ENCODE measurements at regions not wholly inside any gene's neighbourhood (a gene's known extent, or its start where the extent isn't known, plus 50 kb on each side); places are given as distances from the start of the nearest gene placed in this dataset.

DNA sequence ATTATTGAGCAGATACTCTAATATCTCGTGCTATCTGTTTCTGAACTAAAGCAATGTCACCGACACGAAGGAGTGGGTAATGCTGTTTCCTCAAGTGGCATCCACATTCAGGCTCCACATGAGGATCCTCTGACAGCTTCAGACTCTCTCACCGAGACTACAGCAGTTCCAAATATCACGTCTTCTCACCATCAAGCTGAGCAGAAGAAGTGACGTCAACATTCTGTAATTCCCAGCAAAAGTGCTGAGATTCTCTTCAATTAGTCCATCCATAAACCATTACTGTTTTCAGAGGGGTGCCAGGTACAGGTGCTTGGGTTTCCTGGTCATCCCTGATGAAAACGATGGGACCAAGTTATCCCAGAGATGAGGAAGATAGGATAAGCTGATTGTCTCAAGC, 110.0 kb upstream of the DACH1 start:
- no peaks in the 10 kb centered on the region for H3K9me3 ChIP-seq (ENCODE audit: control insufficient read depth, low read length)
- H2AFZ ChIP-seq: no peak overlapping the region
- peaks cover 9% of the 10 kb centered on the region for H3K79me2 ChIP-seq
- TF ChIP-seq, protein P1, sequence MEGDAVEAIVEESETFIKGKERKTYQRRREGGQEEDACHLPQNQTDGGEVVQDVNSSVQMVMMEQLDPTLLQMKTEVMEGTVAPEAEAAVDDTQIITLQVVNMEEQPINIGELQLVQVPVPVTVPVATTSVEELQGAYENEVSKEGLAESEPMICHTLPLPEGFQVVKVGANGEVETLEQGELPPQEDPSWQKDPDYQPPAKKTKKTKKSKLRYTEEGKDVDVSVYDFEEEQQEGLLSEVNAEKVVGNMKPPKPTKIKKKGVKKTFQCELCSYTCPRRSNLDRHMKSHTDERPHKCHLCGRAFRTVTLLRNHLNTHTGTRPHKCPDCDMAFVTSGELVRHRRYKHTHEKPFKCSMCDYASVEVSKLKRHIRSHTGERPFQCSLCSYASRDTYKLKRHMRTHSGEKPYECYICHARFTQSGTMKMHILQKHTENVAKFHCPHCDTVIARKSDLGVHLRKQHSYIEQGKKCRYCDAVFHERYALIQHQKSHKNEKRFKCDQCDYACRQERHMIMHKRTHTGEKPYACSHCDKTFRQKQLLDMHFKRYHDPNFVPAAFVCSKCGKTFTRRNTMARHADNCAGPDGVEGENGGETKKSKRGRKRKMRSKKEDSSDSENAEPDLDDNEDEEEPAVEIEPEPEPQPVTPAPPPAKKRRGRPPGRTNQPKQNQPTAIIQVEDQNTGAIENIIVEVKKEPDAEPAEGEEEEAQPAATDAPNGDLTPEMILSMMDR (IDR thresholded peaks at IDR 0.05): no peak
- no peak overlapping the region for H3K9ac ChIP-seq
- no peaks in the 10 kb centered on the region for H3K27me3 ChIP-seq (ENCODE audit: control insufficient read depth, insufficient read depth, low read length)
- no peak overlapping the region for H3K4me3 ChIP-seq (ENCODE audit: low read depth, low read length)
- H3K27ac ChIP-seq: no peak overlapping the region
- no peaks in the 10 kb centered on the region for H3K36me3 ChIP-seq (ENCODE audit: control insufficient read depth, insufficient read depth, low read length)
- no peak overlapping the region for H3K4me2 ChIP-seq (ENCODE audit: low read length)
- H3K4me1 ChIP-seq: peaks cover 2% of the 10 kb centered on the region

DNA sequence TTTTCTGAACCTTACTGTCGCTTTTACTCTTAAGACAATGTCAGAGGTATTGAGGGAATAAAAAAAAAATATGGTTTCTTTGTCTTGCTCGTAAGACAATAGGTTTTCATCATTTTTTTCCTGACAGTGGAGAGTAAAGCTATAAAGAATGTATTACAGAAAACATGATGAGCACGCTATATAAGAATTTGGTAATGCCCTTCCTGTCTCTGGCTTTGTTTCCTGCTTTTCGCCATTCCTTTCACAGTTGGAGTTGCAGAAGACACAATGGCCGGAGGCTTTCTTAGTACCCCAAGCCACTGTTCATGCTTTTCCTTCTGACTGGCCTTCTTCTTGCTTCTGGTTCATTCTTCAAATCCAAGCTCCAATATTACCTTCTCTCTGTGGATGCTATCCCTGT, 101.0 kb upstream of the DACH1 start:
- Histone ChIP-seq H3K4me1 (no peaks in the 10 kb centered on the region), H3K36me3 (ENCODE audit: control insufficient read depth, insufficient read depth, low read length) (no peaks in the 10 kb centered on the region), H2AFZ (no peak overlapping the region), H3K79me2 (no peaks in the 10 kb centered on the region), H3K27me3 (ENCODE audit: control insufficient read depth, insufficient read depth, low read length) (no peaks in the 10 kb centered on the region), H3K27ac (no peak overlapping the region), H3K9ac (no peak overlapping the region), H3K9me3 (ENCODE audit: control insufficient read depth, low read length) (no peaks in the 10 kb centered on the region), H3K4me3 (ENCODE audit: low read depth, low read length) (no peak overlapping the region), H3K4me2 (ENCODE audit: low read length) (no peak overlapping the region)
- TF ChIP-seq, protein P1 (IDR thresholded peaks at IDR 0.05): no peak

DNA sequence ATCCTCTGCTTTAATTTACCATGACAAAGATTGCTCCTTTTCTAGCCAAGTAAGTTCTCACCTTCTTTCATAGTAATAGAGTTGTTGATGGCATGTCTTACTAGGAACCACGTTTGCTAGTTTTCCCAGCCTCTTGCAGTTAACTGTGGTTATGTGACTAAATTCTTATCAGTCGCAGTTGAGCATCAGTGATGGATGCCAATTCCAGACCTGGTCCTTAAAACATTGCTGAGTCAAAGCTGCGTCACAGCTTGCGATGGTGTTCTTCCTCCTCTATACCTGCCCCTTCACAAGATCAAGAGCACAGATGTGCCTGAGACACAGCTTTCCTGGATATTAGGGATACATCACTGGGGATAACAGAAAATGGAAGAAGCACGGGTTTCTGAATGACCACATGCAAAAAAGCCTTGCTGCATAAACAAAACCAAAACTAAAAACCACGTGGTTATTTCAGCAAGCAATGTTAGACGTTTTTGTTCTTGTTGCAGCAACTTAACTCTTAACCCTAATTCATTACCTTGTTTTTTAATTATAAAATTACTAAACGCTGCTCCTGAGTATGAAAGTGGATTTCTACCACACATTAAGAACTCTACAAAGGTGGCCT, 97.6 kb upstream of the DACH1 start:
- Histone ChIP-seq H3K9me3 (ENCODE audit: control insufficient read depth, low read length) (no peaks in the 10 kb centered on the region), H3K27me3 (ENCODE audit: control insufficient read depth, insufficient read depth, low read length) (no peaks in the 10 kb centered on the region), H3K27ac (no peak overlapping the region), H3K79me2 (no peaks in the 10 kb centered on the region), H3K36me3 (ENCODE audit: control insufficient read depth, insufficient read depth, low read length) (no peaks in the 10 kb centered on the region), H3K9ac (no peak overlapping the region), H3K4me3 (ENCODE audit: low read depth, low read length) (no peak overlapping the region), H3K4me1 (no peaks in the 10 kb centered on the region), H3K4me2 (ENCODE audit: low read length) (no peak overlapping the region), H2AFZ (no peak overlapping the region)
- TF ChIP-seq, protein P1 (IDR thresholded peaks at IDR 0.05): no peak

DNA sequence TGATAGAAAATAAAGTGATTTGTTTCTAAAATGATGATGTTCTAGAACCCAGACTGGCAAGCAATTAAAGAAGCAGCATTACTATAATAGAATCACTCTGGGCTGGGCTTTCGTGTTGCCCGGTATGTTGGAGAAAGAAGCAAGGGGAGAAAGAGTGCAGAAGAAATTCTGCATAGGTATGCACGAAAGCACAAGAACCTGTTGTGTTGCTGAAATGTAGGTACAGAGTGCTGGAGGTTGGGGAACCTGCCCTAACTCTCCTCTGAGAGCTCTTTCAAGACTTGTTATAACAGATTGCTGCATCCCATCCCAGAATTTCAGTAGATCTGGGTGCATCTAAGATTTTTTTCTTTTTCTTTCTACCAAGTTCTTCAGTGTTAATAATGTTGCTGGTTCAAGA, 95.7 kb upstream of the DACH1 start:
- H3K4me2 ChIP-seq (ENCODE audit: low read length): no peak overlapping the region
- no peaks in the 10 kb centered on the region for H3K79me2 ChIP-seq
- no peak overlapping the region for H3K27ac ChIP-seq
- H2AFZ ChIP-seq: no peak overlapping the region
- H3K4me3 ChIP-seq (ENCODE audit: low read depth, low read length): no peak overlapping the region
- no peaks in the 10 kb centered on the region for H3K27me3 ChIP-seq (ENCODE audit: control insufficient read depth, insufficient read depth, low read length)
- H3K9ac ChIP-seq: no peak overlapping the region
- H3K4me1 ChIP-seq: no peaks in the 10 kb centered on the region
- no peaks in the 10 kb centered on the region for H3K36me3 ChIP-seq (ENCODE audit: control insufficient read depth, insufficient read depth, low read length)
- TF ChIP-seq, protein P1 (IDR thresholded peaks at IDR 0.05): no peak
- no peaks in the 10 kb centered on the region for H3K9me3 ChIP-seq (ENCODE audit: control insufficient read depth, low read length)

DNA sequence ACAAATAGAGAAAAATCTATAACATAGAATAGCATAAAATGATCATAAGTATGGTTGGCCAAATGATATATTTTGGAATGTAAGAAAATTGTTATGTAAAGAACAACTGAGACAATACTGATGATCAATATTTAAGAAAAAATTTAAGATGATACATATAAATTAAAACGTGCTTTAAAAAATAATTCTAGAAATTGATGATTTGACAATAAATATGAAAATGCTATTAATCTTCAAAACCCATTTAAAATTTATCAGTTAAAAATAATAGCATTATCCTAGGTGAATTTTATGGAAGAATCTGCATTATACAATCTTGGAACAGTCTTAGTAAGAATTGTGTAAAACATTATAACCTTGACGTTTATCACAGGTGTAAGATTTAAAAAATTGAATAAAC, 95.1 kb upstream of the DACH1 start:
- Histone ChIP-seq H3K79me2 (no peaks in the 10 kb centered on the region), H3K27me3 (ENCODE audit: control insufficient read depth, insufficient read depth, low read length) (no peaks in the 10 kb centered on the region), H3K4me3 (ENCODE audit: low read depth, low read length) (no peak overlapping the region), H3K9me3 (ENCODE audit: control insufficient read depth, low read length) (no peaks in the 10 kb centered on the region), H3K9ac (no peak overlapping the region), H3K4me2 (ENCODE audit: low read length) (no peak overlapping the region), H3K27ac (no peak overlapping the region), H3K36me3 (ENCODE audit: control insufficient read depth, insufficient read depth, low read length) (no peaks in the 10 kb centered on the region), H3K4me1 (no peaks in the 10 kb centered on the region), H2AFZ (no peak overlapping the region)
- TF ChIP-seq, protein P1 (IDR thresholded peaks at IDR 0.05): no peak

Data from parathyroid adenoma (tissue), 2 donors.